GM19468 (cell line): ENCODE measurements at regions not wholly inside any gene's neighbourhood (a gene's known extent, or its start where the extent isn't known, plus 50 kb on each side); places are given as distances from the start of the nearest gene placed in this dataset.

Source experiments
- ATAC-seq: cut with Tn5 transposase; IDR thresholded peaks from one replicate; pipeline ENCODE4 v1.9.1; 2021; ENCODE audit warnings: mild to moderate bottlenecking, moderate library complexity, moderate number of reproducible peaks; ENCODE audit not compliant: unreplicated experiment; ENCODE audit errors: extremely low read depth

DNA sequence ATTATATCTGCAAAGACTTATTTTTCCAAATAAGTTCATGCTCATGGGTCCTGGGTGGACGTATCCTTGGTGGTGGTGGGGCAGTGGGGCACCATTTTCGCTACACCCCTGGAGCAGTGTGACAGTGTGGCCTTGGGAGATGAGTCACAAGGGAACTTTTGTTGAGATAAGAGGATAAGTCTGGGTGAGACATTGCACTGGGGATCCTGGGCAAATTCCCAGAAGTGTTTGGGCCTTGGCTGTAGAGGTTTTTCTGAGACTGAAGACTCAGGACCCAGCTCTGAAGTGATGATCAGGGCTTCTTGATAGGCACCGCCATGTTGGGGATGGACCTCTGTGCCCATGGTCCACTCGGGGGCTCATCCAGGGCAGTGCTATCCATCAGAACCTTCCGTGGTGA is 149.4 kb downstream of the MACROH2A1 start:
- ATAC-seq: no peak

DNA sequence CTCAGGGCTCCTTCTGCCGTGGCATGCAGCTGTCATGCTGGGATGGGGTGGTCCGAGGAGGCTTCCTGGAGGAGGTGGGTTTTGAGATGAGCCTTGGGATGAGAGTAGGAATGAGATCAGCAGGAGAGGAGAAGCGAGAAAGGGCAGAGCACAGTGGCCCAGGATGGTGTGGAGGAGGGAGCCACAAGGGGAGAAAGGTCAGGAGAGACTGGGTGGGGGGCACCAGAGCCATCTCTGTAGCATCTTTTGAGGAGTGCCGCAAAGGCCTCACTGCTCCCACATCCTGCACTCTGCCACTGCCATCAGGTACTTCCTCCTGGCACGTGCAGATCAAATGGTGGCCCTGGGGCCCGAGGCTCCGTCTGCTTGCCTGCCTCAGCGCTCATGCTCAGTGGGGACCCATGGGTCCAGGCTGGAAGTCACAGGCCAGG is 150.2 kb downstream of the MACROH2A1 start:
- no peak for ATAC-seq

DNA sequence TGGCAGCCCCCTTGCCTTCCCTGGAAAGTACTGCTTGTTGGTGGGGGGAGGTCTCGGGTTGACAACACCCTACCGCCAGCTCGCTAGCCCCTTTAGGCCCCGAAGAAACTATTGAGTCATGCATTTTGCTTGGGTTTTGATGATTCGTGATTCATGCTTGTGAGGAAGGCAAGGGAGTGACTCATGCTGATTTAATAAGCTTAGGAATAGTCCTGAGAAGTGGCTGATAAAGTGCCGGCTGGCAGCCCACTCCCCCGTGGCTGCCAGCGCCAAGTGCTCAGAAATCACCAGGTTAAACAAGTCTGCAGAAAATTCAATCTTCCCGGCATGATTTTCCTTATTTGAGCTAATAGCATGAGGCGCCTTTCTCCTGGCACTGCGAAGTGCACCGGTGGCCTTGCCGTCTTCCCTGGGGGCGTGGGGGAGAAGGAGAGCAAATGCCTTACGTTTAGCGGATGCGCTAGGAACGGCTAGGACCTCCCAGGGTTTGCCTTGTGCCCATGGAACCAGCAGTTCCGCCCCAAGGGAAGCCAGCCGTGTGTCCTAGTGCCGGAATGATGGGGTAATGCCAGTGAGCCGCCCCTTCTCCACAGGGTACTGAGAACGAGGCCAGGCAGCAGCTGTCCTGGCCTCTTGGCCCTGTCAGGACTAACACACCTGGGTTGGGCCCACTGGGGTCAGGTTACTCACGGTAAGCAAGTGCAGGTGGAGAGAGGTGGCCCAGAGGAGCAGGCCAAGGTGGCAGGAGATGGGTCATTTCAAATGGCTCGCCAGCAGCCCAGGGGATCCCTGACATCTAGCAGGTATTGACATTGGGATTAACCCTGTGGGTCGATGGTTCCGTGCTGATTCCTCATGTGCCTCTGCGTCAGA is 151.9 kb downstream of the MACROH2A1 start:
- ATAC-seq: no peak

DNA sequence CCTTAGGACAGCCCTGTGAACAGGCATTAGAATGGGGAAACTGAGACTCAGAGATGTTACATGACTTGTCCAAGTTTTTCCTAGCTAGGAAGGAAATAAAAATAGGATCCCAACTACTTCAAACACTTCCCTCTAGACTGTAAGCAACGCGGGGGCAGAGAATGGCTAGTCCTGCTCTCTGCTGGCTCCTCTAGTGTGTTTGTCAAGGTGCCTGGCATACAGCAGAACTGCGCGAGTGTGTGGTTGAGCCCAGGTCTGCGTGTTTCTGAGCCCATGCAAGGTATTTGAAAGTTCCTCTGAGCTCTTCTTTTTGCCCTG is 152.5 kb downstream of the MACROH2A1 start:
- no peak for ATAC-seq

DNA sequence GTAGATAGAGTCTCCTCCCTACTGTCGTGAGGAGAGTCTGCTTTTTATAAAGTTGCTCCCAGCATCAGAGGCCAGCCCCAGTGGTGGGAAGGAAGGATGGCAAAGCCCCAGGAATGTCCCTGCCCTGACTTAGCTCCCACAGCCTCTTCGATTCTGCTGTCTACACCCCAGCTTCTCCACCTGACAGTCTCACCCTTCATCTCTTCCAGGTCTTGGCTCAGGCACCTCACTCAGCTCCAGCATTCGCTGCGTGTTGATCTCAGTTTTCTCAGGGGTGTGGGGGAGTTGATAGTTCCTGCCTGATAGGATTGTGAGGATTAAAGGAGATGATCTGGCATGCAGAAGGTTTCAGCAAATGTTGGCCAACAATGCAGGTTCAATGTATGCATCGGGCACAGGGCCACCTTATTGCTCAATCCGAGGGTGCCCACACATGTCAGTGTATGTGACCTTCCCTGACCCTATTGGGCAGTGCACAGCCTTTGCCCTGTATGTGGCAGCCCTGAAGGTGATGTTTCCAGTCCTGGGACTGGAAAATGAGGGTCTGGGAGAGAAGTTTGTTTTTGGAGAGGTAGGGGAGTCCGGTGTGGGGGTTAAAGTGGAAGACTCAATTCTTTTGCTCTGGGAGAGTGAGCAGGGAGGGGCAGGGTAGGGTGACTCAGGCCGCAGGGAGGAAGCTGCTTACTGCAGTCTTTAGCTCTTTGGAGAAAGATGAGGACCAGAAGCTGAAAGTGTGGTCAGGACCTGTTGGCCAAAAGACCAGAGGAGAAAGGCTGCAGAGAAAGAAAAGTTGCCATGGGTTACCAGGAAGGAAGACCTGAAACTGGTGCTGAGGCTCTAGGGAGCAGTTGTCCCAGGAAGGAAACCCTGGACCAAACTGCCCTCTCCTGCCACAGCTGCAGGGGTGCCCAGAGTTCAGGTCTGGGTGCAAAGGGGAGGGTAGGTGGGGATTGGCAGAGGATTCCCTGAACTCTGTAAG is 153.2 kb downstream of the MACROH2A1 start:
- ATAC-seq: no peak

DNA sequence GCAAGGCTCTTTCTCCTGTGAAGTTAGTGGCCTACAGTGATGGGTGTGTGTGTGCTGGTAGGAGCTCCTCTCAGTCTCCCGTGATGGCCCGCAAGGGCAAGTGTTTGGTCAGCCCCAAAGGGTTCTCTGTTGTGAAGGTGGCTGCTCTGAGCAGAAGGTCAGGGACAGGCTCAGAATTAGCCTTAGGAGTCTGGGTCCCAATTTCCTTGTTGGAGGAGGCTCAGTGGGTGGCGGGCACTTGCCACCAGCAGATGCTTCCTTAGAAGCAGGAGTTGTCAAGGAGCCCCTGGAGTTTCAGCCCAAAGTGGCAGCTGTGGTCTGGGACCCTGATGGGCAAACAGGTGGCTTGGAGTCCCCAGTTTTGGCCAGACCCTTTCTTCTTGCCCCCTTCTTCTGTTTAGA is 154.4 kb downstream of the MACROH2A1 start:
- no peak for ATAC-seq

DNA sequence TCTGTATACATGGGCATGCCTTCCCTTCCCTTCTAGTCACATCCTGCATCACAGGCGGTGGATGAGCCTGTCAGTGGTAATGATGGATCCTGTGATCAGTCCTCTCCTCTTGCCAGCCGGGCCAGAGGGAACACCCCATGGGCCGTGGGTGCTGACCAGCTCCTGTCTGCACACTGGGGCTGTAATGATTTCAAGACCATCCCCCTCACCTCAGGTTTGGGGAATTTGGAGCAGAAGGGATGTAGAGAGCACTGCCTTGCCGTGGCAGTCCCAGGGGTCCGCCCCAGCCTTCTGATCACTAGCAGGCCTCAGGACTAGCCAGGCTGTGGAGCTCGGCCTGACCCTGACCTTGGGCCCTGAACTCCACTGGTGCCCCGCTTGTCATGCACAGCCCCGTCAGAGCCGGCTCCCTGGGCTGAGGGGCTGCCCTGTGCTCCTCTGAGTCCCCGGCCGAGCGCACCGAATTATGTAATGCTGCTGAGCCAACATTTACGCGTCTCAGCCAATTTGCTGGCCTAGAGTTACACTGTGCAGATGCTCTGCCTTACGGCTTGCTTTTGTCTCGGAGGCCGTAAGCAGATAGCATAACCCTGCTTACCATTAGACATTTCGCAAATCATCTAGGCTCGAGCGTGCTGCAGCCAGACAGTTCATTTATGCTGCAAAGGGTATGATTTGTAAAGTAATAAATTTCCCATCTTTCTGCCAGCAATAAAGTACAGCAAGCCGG is 155.3 kb downstream of the MACROH2A1 start:
- ATAC-seq: no peak

DNA sequence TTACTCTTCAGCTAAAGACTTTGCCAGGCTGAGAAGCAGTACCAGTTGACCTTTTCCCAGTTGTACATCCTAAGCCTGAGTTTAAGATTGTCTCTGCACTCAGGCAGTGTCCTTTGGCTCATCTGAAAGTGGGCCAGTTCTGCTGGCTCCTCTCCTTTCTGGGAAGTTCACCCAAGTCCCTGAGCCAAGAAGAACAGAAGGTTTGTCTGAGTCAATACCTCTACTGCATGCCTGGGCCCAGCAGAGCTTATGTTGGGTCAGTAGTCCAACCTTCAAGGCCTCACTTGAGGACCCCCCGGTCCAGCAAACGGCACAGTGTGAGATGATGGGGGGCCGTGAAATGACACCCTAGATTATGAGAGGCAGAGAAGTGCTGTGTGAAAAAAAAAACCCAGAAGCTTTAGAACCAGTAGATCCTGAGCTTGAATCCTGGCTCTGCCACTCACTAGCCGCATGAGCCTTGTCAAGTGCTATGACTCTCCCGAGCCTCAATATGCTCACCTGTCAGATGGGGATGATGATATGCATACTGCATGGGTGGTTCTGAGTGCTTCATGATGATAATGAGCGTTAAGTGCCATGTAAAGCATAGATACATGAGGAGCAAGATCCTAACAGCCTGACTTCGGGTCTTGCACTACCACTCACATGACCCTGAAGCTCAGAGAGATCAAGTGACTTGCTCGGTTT is 156.0 kb downstream of the MACROH2A1 start:
- no peak for ATAC-seq

DNA sequence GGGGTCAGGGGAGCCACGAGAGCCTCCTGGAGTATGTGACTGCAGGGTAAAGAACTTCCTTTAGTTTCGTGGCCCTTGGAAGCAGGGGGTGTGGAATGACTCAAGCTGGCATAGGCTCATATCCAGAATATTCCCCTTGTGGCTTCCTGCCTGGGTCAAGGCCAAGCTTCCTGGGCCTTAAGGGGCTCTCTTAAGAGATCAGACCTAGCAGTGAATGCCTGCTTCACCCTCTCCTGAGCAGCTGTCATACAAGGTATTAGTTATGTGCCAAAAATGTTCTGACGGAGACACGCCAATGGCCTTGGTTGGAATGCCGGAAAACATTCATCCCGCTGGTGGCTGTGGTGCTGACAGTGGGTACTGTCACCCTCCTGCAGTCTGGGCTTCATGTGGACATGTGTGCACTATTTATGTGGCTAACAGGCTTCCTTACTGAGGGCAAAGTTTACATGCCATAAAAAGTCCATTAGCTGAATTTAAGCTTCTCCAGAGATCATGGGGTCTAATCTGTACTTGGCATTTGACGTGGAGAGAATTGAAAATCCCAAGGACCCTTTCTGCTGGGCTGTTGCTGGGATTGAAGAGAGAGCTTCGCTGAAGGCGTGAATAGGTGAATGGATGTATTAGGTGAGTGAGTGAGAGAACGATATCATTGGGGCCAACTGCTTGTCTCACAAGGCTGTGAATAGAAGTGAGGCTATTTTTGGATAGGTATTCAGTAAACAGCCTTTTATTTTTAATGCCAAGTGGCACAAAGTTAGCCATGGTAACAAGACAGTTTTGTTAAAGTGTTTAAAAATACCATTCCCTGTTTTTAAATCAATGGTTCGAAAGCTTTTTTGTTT is 156.8 kb downstream of the MACROH2A1 start:
- no peak for ATAC-seq

DNA sequence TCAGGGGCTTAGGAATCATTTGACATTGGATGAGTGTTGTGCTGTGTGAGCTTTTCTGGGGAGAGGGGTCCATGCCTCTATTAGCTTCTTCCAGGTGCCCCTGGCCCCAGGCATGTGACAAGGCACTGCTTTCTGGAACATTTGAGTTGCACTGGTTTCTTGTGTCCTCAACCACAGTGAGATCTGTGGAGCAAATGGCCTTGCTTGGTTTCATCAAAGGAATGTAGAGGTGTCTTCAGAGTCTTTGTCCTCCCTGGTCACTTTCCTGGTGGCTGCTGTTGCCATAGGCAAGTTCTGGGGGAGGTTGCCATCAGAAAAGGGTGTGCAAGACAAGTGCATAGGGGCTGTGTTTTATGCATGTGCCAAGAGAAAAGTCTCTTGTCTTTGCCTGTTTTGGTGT is 157.5 kb downstream of the MACROH2A1 start:
- ATAC-seq: no peak

DNA sequence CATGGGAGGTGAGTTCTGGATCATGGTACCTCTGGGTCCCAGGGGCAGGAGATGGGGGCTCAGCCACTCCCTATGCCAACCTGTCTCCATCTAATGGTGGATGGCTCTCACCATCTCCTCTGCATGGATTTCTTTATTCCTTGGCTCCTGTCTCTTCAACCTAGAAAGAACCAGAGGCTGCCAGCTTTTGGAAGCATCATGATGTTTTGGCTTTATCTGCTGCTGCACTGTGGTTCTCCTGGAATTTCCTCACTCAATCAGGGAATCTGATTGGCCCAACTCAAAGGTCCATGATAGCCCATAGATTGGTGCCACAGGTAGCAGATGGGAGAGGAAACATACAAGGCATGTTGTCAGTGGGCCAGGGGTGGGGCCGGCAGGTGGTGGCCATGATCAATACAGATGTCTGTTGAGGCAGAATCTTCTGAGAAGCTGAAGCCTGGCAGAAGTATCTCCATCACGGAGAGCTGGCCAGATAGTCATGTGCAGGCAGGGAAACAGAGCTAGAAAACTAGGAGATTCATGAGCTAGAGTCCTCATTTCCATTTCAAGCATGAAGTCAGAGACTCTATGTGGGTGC is 158.2 kb downstream of the MACROH2A1 start:
- no peak for ATAC-seq

DNA sequence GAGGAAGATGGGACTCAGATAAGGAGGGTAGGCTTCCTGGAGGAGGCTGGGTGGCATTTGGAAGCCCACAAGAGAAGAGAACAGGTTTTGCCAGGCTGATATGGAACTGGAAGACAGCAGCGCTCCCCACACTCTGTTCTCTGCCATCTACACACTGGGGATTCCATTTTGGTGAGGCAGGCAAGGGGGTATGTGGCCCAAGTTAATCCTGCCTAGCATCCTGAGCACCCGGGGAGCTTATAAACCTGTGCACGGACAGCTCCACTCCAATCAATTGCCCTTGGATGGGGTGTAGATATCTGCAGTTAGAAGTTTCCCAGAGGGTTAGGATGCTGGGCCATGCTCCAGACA is 158.8 kb downstream of the MACROH2A1 start:
- ATAC-seq: no peak

DNA sequence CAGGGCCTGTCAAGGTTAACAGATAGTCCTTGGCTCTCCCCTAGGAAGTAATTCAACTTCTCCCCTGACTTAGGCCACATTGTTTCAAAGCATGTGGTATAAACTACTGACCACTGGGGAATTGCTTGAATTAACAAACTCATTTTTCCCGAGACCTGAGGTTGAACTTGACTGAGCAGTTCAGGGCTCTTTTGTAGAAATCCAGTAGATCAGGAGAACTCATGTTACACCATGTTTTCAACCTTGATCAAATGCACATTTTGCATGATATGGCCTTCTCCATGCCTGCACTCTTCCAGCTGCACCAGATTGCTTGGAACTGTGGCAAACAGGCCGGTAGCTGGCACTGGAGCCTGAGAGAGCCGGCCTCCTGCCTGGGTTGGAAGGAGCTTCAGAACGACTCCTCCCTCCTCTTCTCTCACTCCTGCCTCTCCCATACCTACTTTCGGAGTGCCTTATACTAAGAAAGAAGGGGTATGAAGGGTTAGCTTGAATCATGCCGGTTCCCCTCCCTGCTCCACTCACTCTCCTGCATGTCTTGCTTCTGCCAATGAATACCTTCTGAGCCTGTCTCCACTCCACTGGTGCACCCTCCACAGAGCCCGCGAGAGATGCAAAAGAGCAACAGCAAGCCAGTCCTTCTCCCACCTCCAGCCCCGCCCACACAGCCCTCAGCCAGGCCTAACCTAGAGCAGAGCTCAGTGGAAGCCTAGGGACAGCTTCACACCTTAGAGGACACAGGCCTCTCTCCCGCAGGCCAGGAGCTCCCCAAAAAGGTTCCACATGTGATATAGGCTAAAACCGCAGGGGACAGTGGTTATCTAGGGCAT is 159.4 kb downstream of the MACROH2A1 start:
- ATAC-seq: no peak

DNA sequence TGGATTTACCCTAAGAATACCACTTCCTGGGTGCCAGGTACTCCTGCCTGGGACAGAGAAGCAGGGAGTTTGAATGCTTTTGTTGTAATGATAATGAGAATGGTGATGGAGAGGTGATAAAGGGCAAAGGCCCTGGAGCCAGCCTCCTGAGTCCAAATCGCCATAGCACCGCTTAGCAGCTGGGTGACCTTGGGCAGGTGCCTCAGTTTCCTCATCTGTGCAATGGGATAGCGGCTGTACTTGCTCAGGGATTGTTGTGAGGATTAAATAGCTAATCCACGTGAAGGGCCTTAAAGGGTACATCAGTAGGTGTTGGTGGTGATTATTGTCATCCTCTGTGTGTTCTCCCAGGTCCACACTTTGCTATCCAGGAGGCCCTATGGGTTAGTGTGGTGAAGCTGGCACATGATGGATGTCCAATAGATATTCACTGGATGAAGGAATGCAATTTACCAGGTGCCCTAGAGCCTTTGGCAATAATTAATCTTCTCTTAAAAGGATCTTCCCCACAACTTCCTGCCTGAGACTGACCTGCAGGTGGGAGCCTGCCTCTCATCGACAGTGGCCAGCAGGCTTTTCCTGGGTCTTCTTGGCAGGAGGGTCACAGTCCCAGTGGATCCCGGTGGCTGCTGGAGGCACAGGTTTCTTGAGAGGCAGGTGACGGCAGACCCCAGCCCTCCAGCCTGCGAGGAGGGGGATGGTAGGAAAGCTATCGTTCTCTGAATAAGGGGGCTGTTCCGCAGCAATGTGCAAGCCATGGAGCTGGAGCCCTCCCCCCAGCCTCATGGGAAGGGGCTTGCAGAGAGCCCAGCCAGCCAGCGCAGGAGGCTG is 160.2 kb downstream of the MACROH2A1 start:
- no peak for ATAC-seq

DNA sequence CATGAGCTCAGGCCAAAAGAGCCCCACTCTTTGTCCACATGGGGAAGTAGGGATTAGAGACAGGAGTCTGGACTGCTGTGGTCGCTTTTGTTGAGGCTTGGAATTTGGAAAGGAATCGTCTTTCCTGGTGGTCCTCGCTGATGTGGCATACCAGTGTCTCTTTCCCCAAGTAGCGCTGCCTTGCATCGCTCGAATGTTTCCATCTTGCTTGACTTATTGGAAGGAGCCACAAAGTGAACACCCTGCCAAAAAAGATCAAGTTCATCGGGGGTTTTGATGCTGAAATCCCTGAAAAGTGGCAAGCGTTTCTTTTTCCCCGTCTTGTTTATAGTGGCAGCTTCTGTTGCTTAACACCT is 161.3 kb downstream of the MACROH2A1 start:
- ATAC-seq: no peak

DNA sequence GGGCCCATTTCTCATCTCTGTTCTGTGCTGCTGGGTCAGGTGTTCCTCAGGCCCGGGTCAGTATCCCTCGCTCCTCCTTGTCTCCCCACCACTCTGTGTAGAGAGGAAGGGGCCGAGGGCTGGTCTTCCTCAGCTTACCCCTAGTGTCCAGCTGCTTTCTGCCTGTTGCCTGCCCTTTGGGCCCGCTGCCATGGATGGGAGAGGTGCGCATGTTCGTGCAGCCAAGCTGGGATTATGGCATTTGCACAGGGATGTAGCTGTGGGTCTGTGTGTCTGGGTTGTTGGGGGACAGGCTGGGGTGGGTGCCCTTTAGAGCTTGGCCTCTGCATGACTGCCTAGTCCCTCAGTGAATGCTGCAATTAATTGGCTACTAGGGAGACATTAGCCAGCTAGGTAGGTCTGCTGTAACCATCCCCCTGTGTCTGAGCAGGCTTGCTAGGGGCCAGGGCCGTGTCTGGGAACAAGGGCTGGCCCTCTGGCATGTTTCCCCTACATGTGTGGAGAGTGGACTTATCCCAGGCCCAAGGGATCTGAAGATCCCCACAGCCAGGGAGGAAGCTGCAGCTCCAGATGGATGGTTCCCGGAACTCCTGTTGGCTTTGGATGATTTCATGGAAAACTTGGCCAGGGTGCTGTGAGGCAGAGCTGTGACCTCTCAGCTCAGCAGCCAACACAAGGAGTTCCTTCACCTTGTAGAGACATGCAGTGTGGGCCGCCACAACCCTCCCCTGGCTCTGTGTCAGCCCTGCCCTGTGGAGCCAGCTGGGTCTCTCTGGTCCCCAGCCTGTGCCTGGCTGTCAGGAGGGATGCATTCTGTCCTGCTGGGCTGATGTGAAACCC is 161.9 kb downstream of the MACROH2A1 start:
- ATAC-seq: no peak
